Activated T-helper 9 cell treated with anti-CD3 and anti-CD28 coated beads, Interleukin-2, amount 50 U/mL, for 16 hours (primary cell): ENCODE measurements at regions not wholly inside any gene's neighbourhood (a gene's known extent, or its start where the extent isn't known, plus 50 kb on each side); places are given as distances from the start of the nearest gene placed in this dataset.
"Not testable (repeated sequence)": the region's sequence is repeated elsewhere in the genome, so short reads cannot be mapped to it uniquely, and the experiment has no call there.

Source experiments
- DNase-seq: peaks from one replicate; pipeline ENCODE4 v3.0.0-alpha.2; 2020; ENCODE audit warnings: low read depth

GRCh38 chr1:817071-817599 is 106.6 kb upstream of the SAMD11 start:
- DNase-seq = not testable (repeated sequence)

GRCh38 chr1:817658-818617 is 105.8 kb upstream of the SAMD11 start:
- DNase-seq = not testable (repeated sequence)

GRCh38 chr1:818618-819291 is 105.0 kb upstream of the SAMD11 start:
- no peak for DNase-seq

- no peak for DNase-seq
These were observed 102.8 kb upstream of the SAMD11 start for GRCh38 chr1:820962-821361.

- not testable (repeated sequence) for DNase-seq
These were observed 96.9 kb upstream of the SAMD11 start for GRCh38 chr1:826808-827207.

- DNase-seq = peak; percentile 96
These were observed 96.3 kb upstream of the SAMD11 start for GRCh38 chr1:827211-828063.

- DNase-seq = not testable (repeated sequence)
These were observed 94.4 kb upstream of the SAMD11 start for GRCh38 chr1:829324-829723.

- not testable (repeated sequence) for DNase-seq
These were observed 93.8 kb upstream of the SAMD11 start for GRCh38 chr1:829932-830331.

- DNase-seq = not testable (repeated sequence)
These were observed 93.0 kb upstream of the SAMD11 start for GRCh38 chr1:830750-831149.

- DNase-seq = no peak
These were observed 92.2 kb upstream of the SAMD11 start for GRCh38 chr1:831522-831921.

GRCh38 chr1:832136-832535 is 91.6 kb upstream of the SAMD11 start:
- no peak for DNase-seq

- DNase-seq = not testable (repeated sequence)
These were observed 90.5 kb upstream of the SAMD11 start for GRCh38 chr1:833226-833625.

GRCh38 chr1:835509-835908 is 88.2 kb upstream of the SAMD11 start:
- not testable (repeated sequence) for DNase-seq

GRCh38 chr1:837601-838000 is 86.1 kb upstream of the SAMD11 start:
- DNase-seq = not testable (repeated sequence)

- not testable (repeated sequence) for DNase-seq
These were observed 85.4 kb upstream of the SAMD11 start for GRCh38 chr1:838291-838690.

- not testable (repeated sequence) for DNase-seq
These were observed 83.1 kb upstream of the SAMD11 start for GRCh38 chr1:840592-840991.

- DNase-seq = not testable (repeated sequence)
These were observed 81.9 kb upstream of the SAMD11 start for GRCh38 chr1:841671-842425.

- DNase-seq = not testable (repeated sequence)
These were observed 80.9 kb upstream of the SAMD11 start for GRCh38 chr1:842799-843198.

GRCh38 chr1:843946-844345 is 79.8 kb upstream of the SAMD11 start:
- not testable (repeated sequence) for DNase-seq

GRCh38 chr1:844472-845026 is 79.2 kb upstream of the SAMD11 start:
- DNase-seq = peak; percentile 2

- not testable (repeated sequence) for DNase-seq
These were observed 78.1 kb upstream of the SAMD11 start for GRCh38 chr1:845641-846040.
